Uterus (tissue), 3 donors: ENCODE measurements at regions not wholly inside any gene's neighbourhood (a gene's known extent, or its start where the extent isn't known, plus 50 kb on each side); places are given as distances from the start of the nearest gene placed in this dataset.
A peak's percentile ranks its signal among the peaks of the same experiment; 100 is the strongest.

ENCODE experiments used
- DNase-seq, 2 donors: peaks; one replicate each; pipeline ENCODE4 v3.0.0-alpha.2; 2019 to 2020
- H3K27ac ChIP-seq, 2 donors: fragments of 200-600 bp; sonication (generic); 1 replicate in 1 of 2; 2 replicates in 1 of 2; pipeline ENCODE4 v1.5.1; 2016 to 2018
- H3K27me3 ChIP-seq, 2 donors: fragments of 200-600 bp; sonication (generic); one replicate each; pipeline ENCODE4 v1.5.1; 2018 to 2019; ENCODE audit warnings: control low read depth in 1 of 2
- H3K36me3 ChIP-seq, 2 donors: fragments of 200-600 bp; sonication (generic); one replicate each; pipeline ENCODE4 v1.5.1; 2019; ENCODE audit warnings: control low read depth in 1 of 2
- H3K4me1 ChIP-seq, 2 donors: fragments of 200-600 bp; sonication (generic); one replicate each; pipeline ENCODE4 v1.5.1; 2018 to 2019; ENCODE audit warnings: control low read depth in 1 of 2
- H3K4me3 ChIP-seq, 2 donors: fragments of 200-600 bp; sonication (generic); 1 replicate in 1 of 2; 2 replicates in 1 of 2; pipeline ENCODE4 v1.5.1; 2018 to 2019; ENCODE audit warnings: mild to moderate bottlenecking in 1 of 2
- H3K9me3 ChIP-seq, 2 donors: fragments of 200-600 bp; sonication (generic); one replicate each; pipeline ENCODE4 v1.5.1; 2019; ENCODE audit warnings: control low read depth in 1 of 2
- POLR2A ChIP-seq, 2 donors: fragments of 450-650 bp; IDR thresholded peaks; one replicate each; pipeline ENCODE4 v1.6.1; 2016; ENCODE audit warnings: antibody characterized with exemption in 2 of 2, mild to moderate bottlenecking in 1 of 2, moderate library complexity in 1 of 2
- intact Hi-C: fragments of 100-400 bp; cut with DNase I; formaldehyde crosslinking; loops from one replicate; pipeline ENCODE4 v1.15.1; 2023; ENCODE audit warnings: low total_unique reads
- TF ChIP-seq, protein P1 (sequence below), 4 experiments: fragments of 200-600 bp in 2 of 4; fragments of 450-650 bp in 2 of 4; sonication (generic) in 2 of 4; IDR thresholded peaks; one replicate each; pipeline ENCODE4 v1.5.1; 2016 to 2019; ENCODE audit warnings: antibody characterized with exemption in 4 of 4, mild to moderate bottlenecking in 2 of 4, moderate library complexity in 1 of 4
- donor health status: DM: yes; HTN: yes; CAD: no.

DNA sequence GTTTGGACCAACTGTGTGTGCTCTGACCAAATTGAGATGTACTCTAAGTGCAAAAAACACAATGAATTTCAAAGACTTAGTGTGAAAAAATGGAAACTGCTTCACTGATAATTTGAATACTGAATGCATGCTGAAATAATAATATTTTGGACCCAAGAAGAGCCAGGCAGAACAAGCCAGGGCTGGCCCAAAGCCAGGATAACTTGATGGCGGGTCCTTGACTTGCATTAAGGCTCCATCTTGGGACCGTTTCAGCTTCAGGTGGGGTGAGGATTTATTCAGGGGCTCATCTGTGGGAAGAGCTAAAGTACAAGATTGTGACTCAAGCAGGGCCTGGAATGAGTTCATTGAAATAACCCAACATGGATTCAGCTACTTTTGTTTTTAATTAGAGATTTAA, 921.9 kb downstream of the QKI start:
- no peaks in the 10 kb centered on the region for H3K4me1 ChIP-seq
- no peak for DNase-seq
- no peak overlapping the region for H3K4me3 ChIP-seq
- intact Hi-C loops, result no loop called here
- no peak overlapping the region for H3K27ac ChIP-seq
- H3K27me3 ChIP-seq, result no peaks in the 10 kb centered on the region
- H3K9me3 ChIP-seq, result no peaks in the 10 kb centered on the region
- no peaks in the 10 kb centered on the region for H3K36me3 ChIP-seq
- TF ChIP-seq, protein P1, sequence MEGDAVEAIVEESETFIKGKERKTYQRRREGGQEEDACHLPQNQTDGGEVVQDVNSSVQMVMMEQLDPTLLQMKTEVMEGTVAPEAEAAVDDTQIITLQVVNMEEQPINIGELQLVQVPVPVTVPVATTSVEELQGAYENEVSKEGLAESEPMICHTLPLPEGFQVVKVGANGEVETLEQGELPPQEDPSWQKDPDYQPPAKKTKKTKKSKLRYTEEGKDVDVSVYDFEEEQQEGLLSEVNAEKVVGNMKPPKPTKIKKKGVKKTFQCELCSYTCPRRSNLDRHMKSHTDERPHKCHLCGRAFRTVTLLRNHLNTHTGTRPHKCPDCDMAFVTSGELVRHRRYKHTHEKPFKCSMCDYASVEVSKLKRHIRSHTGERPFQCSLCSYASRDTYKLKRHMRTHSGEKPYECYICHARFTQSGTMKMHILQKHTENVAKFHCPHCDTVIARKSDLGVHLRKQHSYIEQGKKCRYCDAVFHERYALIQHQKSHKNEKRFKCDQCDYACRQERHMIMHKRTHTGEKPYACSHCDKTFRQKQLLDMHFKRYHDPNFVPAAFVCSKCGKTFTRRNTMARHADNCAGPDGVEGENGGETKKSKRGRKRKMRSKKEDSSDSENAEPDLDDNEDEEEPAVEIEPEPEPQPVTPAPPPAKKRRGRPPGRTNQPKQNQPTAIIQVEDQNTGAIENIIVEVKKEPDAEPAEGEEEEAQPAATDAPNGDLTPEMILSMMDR (IDR thresholded peaks at IDR 0.05), result no peak
- TF ChIP-seq POLR2A (IDR thresholded peaks at IDR 0.05), result no peak

DNA sequence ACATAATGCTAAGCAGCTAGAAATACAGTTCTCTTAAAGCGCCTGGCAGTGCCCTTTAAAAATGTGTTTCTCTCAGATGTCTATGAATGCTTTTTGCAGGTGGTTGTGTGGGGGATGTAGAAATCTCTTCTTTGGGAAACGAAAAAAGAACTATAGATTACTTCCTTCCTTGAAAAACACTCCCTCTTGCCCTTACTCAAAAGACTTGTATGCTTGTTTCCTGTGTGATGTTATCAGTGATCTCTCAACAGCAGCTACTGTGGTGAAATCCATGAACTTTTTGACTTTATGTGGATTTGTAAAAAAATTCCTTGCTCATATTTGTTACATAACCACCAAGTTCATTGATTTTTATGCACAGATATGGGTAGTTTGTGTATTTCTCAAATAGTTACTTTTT, 916.5 kb downstream of the QKI start:
- no peak overlapping the region for H3K4me3 ChIP-seq
- no peaks in the 10 kb centered on the region for H3K36me3 ChIP-seq
- H3K27ac ChIP-seq, result no peak overlapping the region
- DNase-seq, result no peak
- intact Hi-C loops, result no loop called here
- H3K27me3 ChIP-seq, result no peaks in the 10 kb centered on the region
- TF ChIP-seq, protein P1 (IDR thresholded peaks at IDR 0.05), result no peak
- no peak for TF ChIP-seq POLR2A (IDR thresholded peaks at IDR 0.05)
- H3K4me1 ChIP-seq, result no peaks in the 10 kb centered on the region
- H3K9me3 ChIP-seq, result no peaks in the 10 kb centered on the region

DNA sequence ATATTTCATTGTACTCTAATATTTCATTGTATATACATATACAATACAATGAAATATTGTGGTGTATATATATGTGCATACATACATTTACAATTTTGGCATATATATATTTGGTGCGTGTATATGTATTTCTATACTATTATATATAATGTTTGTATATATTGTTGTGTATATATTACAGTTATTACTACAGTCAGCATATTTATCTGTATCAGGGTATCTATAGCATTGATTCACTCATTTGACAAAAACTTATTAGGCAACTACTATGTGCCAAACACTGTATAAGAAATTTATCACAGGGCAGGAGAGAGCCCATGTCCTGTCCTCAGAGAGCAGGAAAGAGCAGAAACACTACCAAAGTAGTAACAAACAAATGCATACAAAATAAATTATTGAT, 910.6 kb downstream of the QKI start:
- H3K27ac ChIP-seq, result no peak overlapping the region
- H3K4me3 ChIP-seq, result no peak overlapping the region
- no peaks in the 10 kb centered on the region for H3K4me1 ChIP-seq
- TF ChIP-seq, protein P1 (IDR thresholded peaks at IDR 0.05), result no peak
- no peak for TF ChIP-seq POLR2A (IDR thresholded peaks at IDR 0.05)
- H3K36me3 ChIP-seq, result no peaks in the 10 kb centered on the region
- no peaks in the 10 kb centered on the region for H3K27me3 ChIP-seq
- no peaks in the 10 kb centered on the region for H3K9me3 ChIP-seq
- intact Hi-C loops, result no loop called here
- no peak for DNase-seq

DNA sequence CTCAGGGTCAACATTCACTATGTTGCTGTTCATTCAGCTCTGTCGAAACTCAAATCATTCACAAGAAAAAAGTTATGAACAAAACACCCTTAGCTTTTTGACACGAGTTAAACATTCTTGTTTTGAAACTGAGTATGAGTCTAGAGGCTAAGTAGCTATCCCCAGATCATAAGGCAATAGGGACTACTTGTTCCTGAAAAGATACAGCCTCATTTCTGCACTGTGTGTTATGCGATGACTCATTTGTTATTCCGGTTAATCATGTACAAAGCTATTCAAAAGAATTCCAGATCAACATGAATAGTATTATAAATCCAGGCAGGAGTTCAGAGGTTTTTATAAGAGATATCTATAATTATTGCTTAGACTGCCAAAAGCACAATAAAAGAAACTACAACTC, 908.0 kb downstream of the QKI start:
- Histone ChIP-seq H3K36me3 (no peaks in the 10 kb centered on the region), H3K27ac (peak overlapping the region in 1 of 2 donors; percentile 59), H3K27me3 (no peaks in the 10 kb centered on the region), H3K9me3 (no peaks in the 10 kb centered on the region), H3K4me3 (no peak overlapping the region), H3K4me1 (no peaks in the 10 kb centered on the region)
- intact Hi-C loops, result no loop called here
- TF ChIP-seq, protein P1 (IDR thresholded peaks at IDR 0.05), result no peak
- no peak for TF ChIP-seq POLR2A (IDR thresholded peaks at IDR 0.05)
- DNase-seq, result no peak

DNA sequence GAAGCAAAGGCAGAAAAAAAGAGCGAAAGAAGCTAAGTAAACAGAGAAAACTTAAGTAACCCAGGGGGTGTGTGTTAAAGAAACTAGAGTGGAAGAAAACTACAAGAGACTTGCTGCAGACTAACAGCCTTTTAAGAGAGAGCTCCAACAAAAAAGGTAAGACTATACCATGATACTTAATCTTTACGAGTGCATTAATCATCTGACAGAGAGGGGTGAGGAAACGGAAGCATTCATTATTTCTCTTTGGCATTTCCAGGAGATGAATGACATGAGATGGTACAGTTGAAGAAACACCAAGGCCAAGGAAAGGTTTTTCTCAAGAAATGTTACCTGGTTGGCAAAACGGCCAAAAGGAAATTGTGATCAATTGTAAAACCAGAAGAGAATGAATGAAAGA, 906.8 kb downstream of the QKI start:
- no peaks in the 10 kb centered on the region for H3K9me3 ChIP-seq
- no peak overlapping the region for H3K27ac ChIP-seq
- TF ChIP-seq, protein P1 (IDR thresholded peaks at IDR 0.05), result no peak
- TF ChIP-seq POLR2A (IDR thresholded peaks at IDR 0.05), result no peak
- H3K27me3 ChIP-seq, result no peaks in the 10 kb centered on the region
- DNase-seq, result no peak
- H3K36me3 ChIP-seq, result no peaks in the 10 kb centered on the region
- no peaks in the 10 kb centered on the region for H3K4me1 ChIP-seq
- no peak overlapping the region for H3K4me3 ChIP-seq
- intact Hi-C loops, result no loop called here
